HCT116 (cell line): ENCODE measurements at regions not wholly inside any gene's neighbourhood (a gene's known extent, or its start where the extent isn't known, plus 50 kb on each side); places are given as distances from the start of the nearest gene placed in this dataset.

Experiments used
- ATAC-seq: fragments of 200-7000 bp; cut with Tn5 transposase; 2 replicates; pipeline ENCODE4 v1.9.1; 2020; ENCODE audit warnings: mild to moderate bottlenecking, moderate library complexity
- BruUV-seq: library from RNA; stranded (reverse); fragments of 400-500 nt; replicated peaks from 2 replicates; lab custom pipeline; 2021; lab: Mats Ljungman, UMichigan
- CTCF ChIA-PET: fragments of 300-600 bp; sonication (Branson Sonifier 250); formaldehyde crosslinking; loops from one replicate; lab custom pipeline; 2021; ENCODE audit warnings: antibody characterized with exemption; lab: Charles Lee
- POLR2A ChIA-PET: fragments of 300-600, 350-600 bp; sonication (Branson Sonifier 250); formaldehyde crosslinking; loops from one replicate; lab custom pipeline; 2021; ENCODE audit warnings: antibody characterized with exemption; lab: Charles Lee
- RAD21 ChIA-PET, 2 experiments: fragments of 300-600 bp; sonication (Branson Sonifier 250); formaldehyde crosslinking; loops; one replicate each; lab custom pipeline; 2023; ENCODE audit warnings: low total read pairs in 2 of 2; ENCODE audit not compliant: uncharacterized antibody in 2 of 2, unreplicated experiment in 2 of 2, low non-redundant PET in 1 of 2; lab: Charles Lee
- DNase-seq: peaks from one replicate; pipeline ENCODE4 v3.0.0-alpha.2; 2010; ENCODE audit warnings: low read depth, low spot score
- H2AFZ ChIP-seq: fragments of 200-600 bp; shearing (Covaris generic), sonication (generic); 2 replicates; pipeline ENCODE4 v1.6.1; 2017; ENCODE audit warnings: low read depth, mixed run types, mixed read lengths, antibody characterized with exemption, low read length; ENCODE audit not compliant: poor library complexity, severe bottlenecking
- H3K27ac ChIP-seq: 2 replicates; pipeline ENCODE4 v1.5.1; 2012; ENCODE audit warnings: low read depth, low read length
- H3K27me3 ChIP-seq: fragments of 200-600 bp; sonication (generic); 2 replicates; pipeline ENCODE4 v1.6.1; 2016; ENCODE audit warnings: mixed run types, low read length, mixed read lengths; ENCODE audit not compliant: insufficient read depth
- H3K36me3 ChIP-seq, 2 experiments: fragments of 200-500 bp in 1 of 2; fragments of 200-600 bp in 1 of 2; sonication (Bioruptor generic) in 1 of 2; sonication (generic) in 1 of 2; 2 replicates each; pipeline versions ENCODE4 v1.5.1 to v1.6.1; 2014 to 2016; ENCODE audit warnings: low read length in 2 of 2, inconsistent platforms in 1 of 2, mixed read lengths in 1 of 2, mixed run types in 1 of 2; ENCODE audit not compliant: insufficient read depth in 2 of 2, control insufficient read depth in 1 of 2
- H3K4me1 ChIP-seq, 2 experiments: fragments of 200-600 bp in 1 of 2; sonication (generic) in 1 of 2; 2 replicates each; pipeline versions ENCODE4 v1.5.1 to v1.6.1; 2012 to 2017; ENCODE audit warnings: low read length in 2 of 2, inconsistent platforms in 1 of 2, mild to moderate bottlenecking in 1 of 2, mixed read lengths in 1 of 2, mixed run types in 1 of 2, moderate library complexity in 1 of 2; ENCODE audit not compliant: insufficient read depth in 2 of 2, control insufficient read depth in 1 of 2
- H3K4me2 ChIP-seq: fragments of 200-600 bp; sonication (generic); 2 replicates; pipeline ENCODE4 v1.6.1; 2017; ENCODE audit warnings: mixed run types, low read length, mixed read lengths
- H3K4me3 ChIP-seq, 2 experiments: fragments of 200-600 bp in 1 of 2; sonication (generic) in 1 of 2; replicated peaks in 1 of 2; 2 replicates each; pipeline ENCODE4 v1.5.1; 2011 to 2016; ENCODE audit warnings: low read length in 2 of 2, control low read depth in 1 of 2, low read depth in 1 of 2, mild to moderate bottlenecking in 1 of 2, mixed read lengths in 1 of 2, mixed run types in 1 of 2
- H3K79me2 ChIP-seq: fragments of 200-600 bp; sonication (generic); 2 replicates; pipeline ENCODE4 v1.6.1; 2017; ENCODE audit warnings: mild to moderate bottlenecking, mixed run types, low read length, moderate library complexity, mixed read lengths; ENCODE audit not compliant: insufficient read depth
- H3K9ac ChIP-seq: fragments of 200-600 bp; sonication (generic); 2 replicates; pipeline ENCODE4 v1.6.1; 2016; ENCODE audit warnings: low read length, mixed read lengths
- H3K9me2 ChIP-seq: fragments of 200-600 bp; sonication (generic), shearing (Covaris generic); 2 replicates; pipeline ENCODE4 v1.6.1; 2017; ENCODE audit warnings: mixed run types, mild to moderate bottlenecking, moderate library complexity; ENCODE audit not compliant: insufficient read depth
- H3K9me3 ChIP-seq, 2 experiments: fragments of 200-500 bp in 1 of 2; fragments of 200-600 bp in 1 of 2; sonication (Bioruptor generic) in 1 of 2; sonication (generic) in 1 of 2; 2 replicates each; pipeline ENCODE4 v1.6.1; 2014 to 2017; ENCODE audit warnings: low read length in 2 of 2, mixed read lengths in 2 of 2, inconsistent platforms in 1 of 2, low read depth in 1 of 2, mild to moderate bottlenecking in 1 of 2, mixed run types in 1 of 2, moderate library complexity in 1 of 2; ENCODE audit not compliant: control insufficient read depth in 1 of 2, insufficient read depth in 1 of 2
- H4K20me1 ChIP-seq: fragments of 200-600 bp; sonication (generic), shearing (Covaris generic); 2 replicates; pipeline ENCODE4 v1.6.1; 2017; ENCODE audit warnings: mixed run types, mild to moderate bottlenecking, moderate library complexity; ENCODE audit not compliant: insufficient read depth
- CBX3 ChIP-seq: IDR thresholded peaks from 2 replicates; pipeline ENCODE4 v1.6.1; 2012; ENCODE audit warnings: low read depth
- EGR1 ChIP-seq: IDR thresholded peaks from 2 replicates; pipeline ENCODE4 v1.6.1; 2012; ENCODE audit warnings: low read depth
- EZH2phosphoT487 ChIP-seq: fragments of 200-600 bp; IDR thresholded peaks from 2 replicates; pipeline ENCODE4 v1.6.1; 2018; ENCODE audit warnings: antibody characterized with exemption, borderline replicate concordance
- FOSL1 ChIP-seq: IDR thresholded peaks from 2 replicates; pipeline ENCODE4 v1.6.1; 2012; ENCODE audit warnings: low read depth
- SIN3A ChIP-seq: IDR thresholded peaks from 2 replicates; pipeline ENCODE4 v1.6.1; 2012; ENCODE audit warnings: low read depth
- SRF ChIP-seq: IDR thresholded peaks from 2 replicates; pipeline ENCODE4 v1.6.1; 2012; ENCODE audit warnings: low read depth
- TCF7L2 ChIP-seq: IDR thresholded peaks from 2 replicates; pipeline ENCODE4 v1.7.0; 2011; ENCODE audit warnings: borderline replicate concordance, inconsistent platforms; ENCODE audit not compliant: insufficient read depth, insufficient read length; ENCODE audit errors: extremely low read depth
- YY1 ChIP-seq: IDR thresholded peaks from 2 replicates; pipeline ENCODE4 v1.6.1; 2011; ENCODE audit warnings: low read length, low read depth, moderate library complexity, mild to moderate bottlenecking; ENCODE audit not compliant: insufficient replicate concordance; ENCODE audit errors: extremely low read depth
- ZFX ChIP-seq: fragments of 450-650 bp; IDR thresholded peaks from 2 replicates; pipeline ENCODE4 v1.6.1; 2017
- ZNF274 ChIP-seq: fragments of 200-500 bp; sonication (Bioruptor generic); IDR thresholded peaks from 2 replicates; pipeline ENCODE4 v1.6.1; 2014; ENCODE audit warnings: mild to moderate bottlenecking, low read depth, low read length, inconsistent platforms
- intact Hi-C: fragments of 100-400 bp; cut with micrococcal nuclease; formaldehyde crosslinking; loops from 2 replicates; pipeline ENCODE4 v1.10.0; 2022
- TF ChIP-seq, protein P1 (sequence below), 3 experiments: fragments of 200-600 bp in 1 of 3; sonication (generic) in 1 of 3; IDR thresholded peaks in 2 of 3; conservative IDR thresholded peaks in 1 of 3; 2 replicates each; pipeline ENCODE4 v1.5.1; 2012 to 2017; ENCODE audit warnings: low read depth in 2 of 3, low read length in 2 of 3, antibody characterized with exemption in 1 of 3, borderline replicate concordance in 1 of 3, control low read depth in 1 of 3, mild to moderate bottlenecking in 1 of 3, mixed read lengths in 1 of 3, mixed run types in 1 of 3, moderate library complexity in 1 of 3; ENCODE audit not compliant: insufficient read depth in 1 of 3
- TF ChIP-seq, protein P2 (sequence below): IDR thresholded peaks from 2 replicates; pipeline ENCODE4 v1.6.1; 2012
- TF ChIP-seq, protein P3 (sequence below): IDR thresholded peaks from 2 replicates; pipeline ENCODE4 v1.6.1; 2012

DNA sequence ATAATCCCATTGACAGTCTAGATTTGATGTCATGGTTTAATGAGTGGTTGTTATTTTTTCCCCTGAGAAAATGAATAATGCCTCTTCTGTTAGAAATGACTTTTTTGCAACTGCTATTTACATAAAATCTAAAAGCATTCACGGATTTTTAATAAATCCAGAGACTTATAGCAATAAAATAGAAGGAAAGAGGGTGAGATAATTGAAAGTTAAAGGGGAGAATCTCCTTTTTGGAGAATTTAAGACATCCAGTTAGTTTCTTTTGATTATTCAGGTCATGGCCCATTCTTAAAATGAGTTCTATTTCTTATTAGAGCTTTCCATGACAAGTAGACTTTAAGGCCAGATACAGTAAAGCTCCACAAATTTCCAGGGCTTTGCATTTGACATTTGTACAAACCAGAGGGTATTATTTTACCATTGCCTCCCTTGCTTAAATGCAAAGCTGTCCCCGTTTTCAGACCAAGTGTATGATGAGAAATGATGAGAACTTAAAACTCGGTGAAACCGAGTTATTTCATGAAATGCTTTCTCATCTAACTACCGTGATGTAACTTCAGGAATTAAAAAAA, 789.0 kb upstream of the SOX9 start:
- POLR2A ChIA-PET, result no interaction called here
- Histone ChIP-seq H3K4me3 (no peak overlapping the region), H3K27ac (no peak overlapping the region), H3K9me2 (no peaks in the 10 kb centered on the region), H2AFZ (no peak overlapping the region), H3K4me1 (no peaks in the 10 kb centered on the region), H3K79me2 (no peaks in the 10 kb centered on the region), H3K9me3 (no peaks in the 10 kb centered on the region), H3K4me2 (no peak overlapping the region), H3K36me3 (no peaks in the 10 kb centered on the region), H3K27me3 (no peaks in the 10 kb centered on the region), H4K20me1 (no peaks in the 10 kb centered on the region), H3K9ac (no peak overlapping the region)
- RAD21 ChIA-PET, result no interaction called here
- TF ChIP-seq TCF7L2, result no peak
- no peak for TF ChIP-seq SRF
- TF ChIP-seq EZH2phosphoT487, result no peak
- no peak for TF ChIP-seq SIN3A
- no peak for TF ChIP-seq ZNF274
- TF ChIP-seq ZFX, result no peak
- TF ChIP-seq, protein P1, sequence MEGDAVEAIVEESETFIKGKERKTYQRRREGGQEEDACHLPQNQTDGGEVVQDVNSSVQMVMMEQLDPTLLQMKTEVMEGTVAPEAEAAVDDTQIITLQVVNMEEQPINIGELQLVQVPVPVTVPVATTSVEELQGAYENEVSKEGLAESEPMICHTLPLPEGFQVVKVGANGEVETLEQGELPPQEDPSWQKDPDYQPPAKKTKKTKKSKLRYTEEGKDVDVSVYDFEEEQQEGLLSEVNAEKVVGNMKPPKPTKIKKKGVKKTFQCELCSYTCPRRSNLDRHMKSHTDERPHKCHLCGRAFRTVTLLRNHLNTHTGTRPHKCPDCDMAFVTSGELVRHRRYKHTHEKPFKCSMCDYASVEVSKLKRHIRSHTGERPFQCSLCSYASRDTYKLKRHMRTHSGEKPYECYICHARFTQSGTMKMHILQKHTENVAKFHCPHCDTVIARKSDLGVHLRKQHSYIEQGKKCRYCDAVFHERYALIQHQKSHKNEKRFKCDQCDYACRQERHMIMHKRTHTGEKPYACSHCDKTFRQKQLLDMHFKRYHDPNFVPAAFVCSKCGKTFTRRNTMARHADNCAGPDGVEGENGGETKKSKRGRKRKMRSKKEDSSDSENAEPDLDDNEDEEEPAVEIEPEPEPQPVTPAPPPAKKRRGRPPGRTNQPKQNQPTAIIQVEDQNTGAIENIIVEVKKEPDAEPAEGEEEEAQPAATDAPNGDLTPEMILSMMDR (IDR thresholded peaks at IDR 0.05 in 2 of 3, conservative IDR thresholded peaks at IDR 0.05 in 1 of 3; ENCODE audit: borderline replicate concordance in 1 of 3, insufficient read depth in 1 of 3, low read depth in 2 of 3, low read length in 2 of 3), result no peak
- TF ChIP-seq EGR1, result no peak
- TF ChIP-seq, protein P2, sequence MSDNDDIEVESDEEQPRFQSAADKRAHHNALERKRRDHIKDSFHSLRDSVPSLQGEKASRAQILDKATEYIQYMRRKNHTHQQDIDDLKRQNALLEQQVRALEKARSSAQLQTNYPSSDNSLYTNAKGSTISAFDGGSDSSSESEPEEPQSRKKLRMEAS, result no peak
- TF ChIP-seq CBX3, result no peak
- TF ChIP-seq, protein P3, sequence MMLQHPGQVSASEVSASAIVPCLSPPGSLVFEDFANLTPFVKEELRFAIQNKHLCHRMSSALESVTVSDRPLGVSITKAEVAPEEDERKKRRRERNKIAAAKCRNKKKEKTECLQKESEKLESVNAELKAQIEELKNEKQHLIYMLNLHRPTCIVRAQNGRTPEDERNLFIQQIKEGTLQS, result no peak
- no peak for TF ChIP-seq FOSL1
- TF ChIP-seq YY1, result no peak
- intact Hi-C loops, result no loop called here
- DNase-seq (no peak), ATAC-seq (no peak)
- no TSS peak for BruUV-seq
- CTCF ChIA-PET, result no interaction called here
